ENCODE measurements at regions not wholly inside any gene's neighbourhood (a gene's known extent, or its start where the extent isn't known, plus 50 kb on each side); places are given as distances from the start of the nearest gene placed in this dataset.

- POLR2A ChIA-PET = no interaction called here
- Histone ChIP-seq H3K9me3 (ENCODE audit: control insufficient read depth, insufficient read depth, low read depth, low read length) (no peaks in the 10 kb centered on the region), H3K27ac (ENCODE audit: low read length) (no peak overlapping the region), H3K4me1 (ENCODE audit: control insufficient read depth, insufficient read depth, low read length) (no peaks in the 10 kb centered on the region), H3K4me3 (ENCODE audit: low read depth in 2 of 2, low read length in 2 of 2) (no peak overlapping the region), H3K36me3 (ENCODE audit: control insufficient read depth, insufficient read depth, low read length) (no peaks in the 10 kb centered on the region), H3K27me3 (ENCODE audit: control insufficient read depth, insufficient read depth, low read length) (no peaks in the 10 kb centered on the region)
- no peak for TF ChIP-seq REST (IDR thresholded peaks at IDR 0.05; ENCODE audit: insufficient read depth in 1 of 2, low read depth in 2 of 2, low read length in 1 of 2)
- no peak for TF ChIP-seq SIN3A (IDR thresholded peaks at IDR 0.05; ENCODE audit: borderline replicate concordance, insufficient read depth, low read depth, low read length)
- no peak for TF ChIP-seq CTCF (IDR thresholded peaks at IDR 0.05)
- TF ChIP-seq TCF7L2 (IDR thresholded peaks at IDR 0.05; ENCODE audit: low read depth, low read length) = no peak
- TF ChIP-seq POLR2AphosphoS5 (IDR thresholded peaks at IDR 0.05; ENCODE audit: low read depth, low read length) = no peak
- no TSS peak for BruUV-seq (replicated peaks)
- no peak for ATAC-seq
- intact Hi-C loops (cut with micrococcal nuclease; ENCODE audit: unreplicated experiment) = no loop called here
- no peak for DNase-seq (ENCODE audit: low read depth, low spot score)
- CTCF ChIA-PET = no interaction called here
- in situ Hi-C loops (cut with HindIII; ENCODE audit: low pct_unique_long_range_greater_than_20kb, low sequenced_read_pairs) = no loop called here
These were observed 157.7 kb upstream of the RASGEF1B start for GRCh38 chr4:81629366-81629765.

- POLR2A ChIA-PET = no interaction called here
- DNase-seq (ENCODE audit: low read depth, low spot score) = no peak
These were observed 156.8 kb upstream of the RASGEF1B start for GRCh38 chr4:81628489-81628888.

More at GRCh38 chr4:81628489-81628888, 156.8 kb upstream of the RASGEF1B start:
- Histone ChIP-seq H3K4me1 (ENCODE audit: control insufficient read depth, insufficient read depth, low read length) (no peaks in the 10 kb centered on the region), H3K36me3 (ENCODE audit: control insufficient read depth, insufficient read depth, low read length) (no peaks in the 10 kb centered on the region), H3K27me3 (ENCODE audit: control insufficient read depth, insufficient read depth, low read length) (no peaks in the 10 kb centered on the region), H3K4me3 (ENCODE audit: low read depth in 2 of 2, low read length in 2 of 2) (no peak overlapping the region), H3K9me3 (ENCODE audit: control insufficient read depth, insufficient read depth, low read depth, low read length) (no peaks in the 10 kb centered on the region), H3K27ac (ENCODE audit: low read length) (no peak overlapping the region)
- CTCF ChIA-PET = no interaction called here
- intact Hi-C loops (cut with micrococcal nuclease; ENCODE audit: unreplicated experiment) (no loop called here), in situ Hi-C loops (cut with HindIII; ENCODE audit: low pct_unique_long_range_greater_than_20kb, low sequenced_read_pairs) (no loop called here)
- no TSS peak for BruUV-seq (replicated peaks)
- TF ChIP-seq REST (IDR thresholded peaks at IDR 0.05; ENCODE audit: insufficient read depth in 1 of 2, low read depth in 2 of 2, low read length in 1 of 2) = no peak
- no peak for TF ChIP-seq TCF7L2 (IDR thresholded peaks at IDR 0.05; ENCODE audit: low read depth, low read length)
- no peak for ATAC-seq

Measured in Panc1 (cell line).